ENCODE measurements at regions not wholly inside any gene's neighbourhood (a gene's known extent, or its start where the extent isn't known, plus 50 kb on each side); places are given as distances from the start of the nearest gene placed in this dataset.

GRCh38 chr11:134925432-134925831 is 513.4 kb upstream of the B3GAT1 start:
- TF ChIP-seq CTCF (conservative IDR thresholded peaks at IDR 0.05; ENCODE audit: low read length) = no peak
- TF ChIP-seq EZH2phosphoT487 (IDR thresholded peaks at IDR 0.05; ENCODE audit: borderline replicate concordance) = no peak

All from Loucy (cell line).